ENCODE measurements at regions not wholly inside any gene's neighbourhood (a gene's known extent, or its start where the extent isn't known, plus 50 kb on each side); places are given as distances from the start of the nearest gene placed in this dataset.

- TF ChIP-seq, protein P1, sequence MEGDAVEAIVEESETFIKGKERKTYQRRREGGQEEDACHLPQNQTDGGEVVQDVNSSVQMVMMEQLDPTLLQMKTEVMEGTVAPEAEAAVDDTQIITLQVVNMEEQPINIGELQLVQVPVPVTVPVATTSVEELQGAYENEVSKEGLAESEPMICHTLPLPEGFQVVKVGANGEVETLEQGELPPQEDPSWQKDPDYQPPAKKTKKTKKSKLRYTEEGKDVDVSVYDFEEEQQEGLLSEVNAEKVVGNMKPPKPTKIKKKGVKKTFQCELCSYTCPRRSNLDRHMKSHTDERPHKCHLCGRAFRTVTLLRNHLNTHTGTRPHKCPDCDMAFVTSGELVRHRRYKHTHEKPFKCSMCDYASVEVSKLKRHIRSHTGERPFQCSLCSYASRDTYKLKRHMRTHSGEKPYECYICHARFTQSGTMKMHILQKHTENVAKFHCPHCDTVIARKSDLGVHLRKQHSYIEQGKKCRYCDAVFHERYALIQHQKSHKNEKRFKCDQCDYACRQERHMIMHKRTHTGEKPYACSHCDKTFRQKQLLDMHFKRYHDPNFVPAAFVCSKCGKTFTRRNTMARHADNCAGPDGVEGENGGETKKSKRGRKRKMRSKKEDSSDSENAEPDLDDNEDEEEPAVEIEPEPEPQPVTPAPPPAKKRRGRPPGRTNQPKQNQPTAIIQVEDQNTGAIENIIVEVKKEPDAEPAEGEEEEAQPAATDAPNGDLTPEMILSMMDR (IDR thresholded peaks at IDR 0.05; ENCODE audit: insufficient read depth, low read depth, low read length): no peak
- TF ChIP-seq EZH2 (IDR thresholded peaks at IDR 0.05; ENCODE audit: insufficient read depth, low read length): no peak
Measured at GRCh38 chr2:147548451-147548850, 296.4 kb upstream of the ACVR2A start.

All from astrocyte (in vitro differentiated cells and primary cell).